Adrenal gland (tissue), 5 donors: ENCODE measurements at regions not wholly inside any gene's neighbourhood (a gene's known extent, or its start where the extent isn't known, plus 50 kb on each side); places are given as distances from the start of the nearest gene placed in this dataset.

Experiments
- CTCF ChIP-seq, 6 experiments: fragments of 450-650 bp in 4 of 6; fragments of 200-600 bp in 2 of 6; sonication (generic) in 1 of 6; IDR thresholded peaks; 1 replicate in 5 of 6; 2 replicates in 1 of 6; pipeline versions ENCODE4 v1.5.1 to v1.8.0; 2016 to 2021; ENCODE audit warnings: antibody characterized with exemption in 6 of 6, mild to moderate bottlenecking in 2 of 6, moderate library complexity in 1 of 6
- POLR2A ChIP-seq, 2 donors: fragments of 450-650 bp; IDR thresholded peaks; one replicate each; pipeline ENCODE4 v1.6.1; 2017; ENCODE audit warnings: antibody characterized with exemption in 2 of 2, mild to moderate bottlenecking in 2 of 2, moderate library complexity in 1 of 2
- donor health status: DM: no; HTN: no; CAD: no.

GRCh38 chr16:24652803-24653202 lies 76.6 kb upstream of the TNRC6A start:
- TF ChIP-seq CTCF (IDR thresholded peaks at IDR 0.05) (no peak), POLR2A (IDR thresholded peaks at IDR 0.05) (no peak)
